ENCODE measurements at regions not wholly inside any gene's neighbourhood (a gene's known extent, or its start where the extent isn't known, plus 50 kb on each side); places are given as distances from the start of the nearest gene placed in this dataset.
"Not testable (repeated sequence)": the region's sequence is repeated elsewhere in the genome, so short reads cannot be mapped to it uniquely, and the experiment has no call there.

DNA sequence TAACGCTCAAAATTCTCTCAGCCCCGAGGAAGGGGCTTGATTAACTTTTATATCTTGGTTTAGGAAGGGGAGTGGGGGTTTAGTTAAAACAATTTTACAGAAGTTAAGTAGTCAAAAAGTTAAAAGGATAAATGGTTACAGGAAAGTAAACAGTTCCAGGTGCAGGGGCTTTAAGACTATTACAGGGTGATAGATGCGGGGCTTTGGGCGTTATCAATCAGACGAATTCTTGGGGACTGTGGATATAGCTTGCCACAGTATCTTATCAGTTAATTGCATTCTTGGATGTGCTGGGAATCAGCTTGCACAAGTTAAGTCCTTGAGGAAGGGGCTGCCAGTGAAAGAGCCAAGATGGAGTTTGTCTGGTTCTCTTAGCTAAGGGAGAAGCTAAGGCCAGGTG, 616.2 kb downstream of the XPNPEP1 start:
- TF ChIP-seq, protein P1, sequence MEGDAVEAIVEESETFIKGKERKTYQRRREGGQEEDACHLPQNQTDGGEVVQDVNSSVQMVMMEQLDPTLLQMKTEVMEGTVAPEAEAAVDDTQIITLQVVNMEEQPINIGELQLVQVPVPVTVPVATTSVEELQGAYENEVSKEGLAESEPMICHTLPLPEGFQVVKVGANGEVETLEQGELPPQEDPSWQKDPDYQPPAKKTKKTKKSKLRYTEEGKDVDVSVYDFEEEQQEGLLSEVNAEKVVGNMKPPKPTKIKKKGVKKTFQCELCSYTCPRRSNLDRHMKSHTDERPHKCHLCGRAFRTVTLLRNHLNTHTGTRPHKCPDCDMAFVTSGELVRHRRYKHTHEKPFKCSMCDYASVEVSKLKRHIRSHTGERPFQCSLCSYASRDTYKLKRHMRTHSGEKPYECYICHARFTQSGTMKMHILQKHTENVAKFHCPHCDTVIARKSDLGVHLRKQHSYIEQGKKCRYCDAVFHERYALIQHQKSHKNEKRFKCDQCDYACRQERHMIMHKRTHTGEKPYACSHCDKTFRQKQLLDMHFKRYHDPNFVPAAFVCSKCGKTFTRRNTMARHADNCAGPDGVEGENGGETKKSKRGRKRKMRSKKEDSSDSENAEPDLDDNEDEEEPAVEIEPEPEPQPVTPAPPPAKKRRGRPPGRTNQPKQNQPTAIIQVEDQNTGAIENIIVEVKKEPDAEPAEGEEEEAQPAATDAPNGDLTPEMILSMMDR (conservative IDR thresholded peaks at IDR 0.05; ENCODE audit: low read depth, low read length), result not testable (repeated sequence)
- not testable (repeated sequence) for TF ChIP-seq EZH2 (IDR thresholded peaks at IDR 0.05; ENCODE audit: low read length, unreplicated experiment); EZH2phosphoT487 (IDR thresholded peaks at IDR 0.05; ENCODE audit: borderline replicate concordance, low read length)
